Sigmoid colon (tissue), 4 donors: ENCODE measurements at regions not wholly inside any gene's neighbourhood (a gene's known extent, or its start where the extent isn't known, plus 50 kb on each side); places are given as distances from the start of the nearest gene placed in this dataset.

Experiments used
- CTCF ChIP-seq, 4 experiments: fragments of 450-650 bp in 3 of 4; fragments of 200-600 bp in 1 of 4; IDR thresholded peaks; one replicate each; pipeline ENCODE4 v1.5.1; 2016 to 2019; ENCODE audit warnings: antibody characterized with exemption in 4 of 4, mild to moderate bottlenecking in 3 of 4, moderate library complexity in 2 of 4
- EP300 ChIP-seq, 4 donors: sonication (generic); formaldehyde crosslinking; IDR thresholded peaks; one replicate each; pipeline ENCODE4 v1.6.1; 2017; ENCODE audit warnings: antibody characterized with exemption in 4 of 4
- POLR2A ChIP-seq, 2 donors: fragments of 450-650 bp; IDR thresholded peaks; one replicate each; pipeline ENCODE4 v1.6.1; 2016; ENCODE audit warnings: antibody characterized with exemption in 2 of 2, mild to moderate bottlenecking in 2 of 2, moderate library complexity in 2 of 2

- no peak for TF ChIP-seq EP300 (IDR thresholded peaks at IDR 0.05)
- no peak for TF ChIP-seq CTCF (IDR thresholded peaks at IDR 0.05)
- no peak for TF ChIP-seq POLR2A (IDR thresholded peaks at IDR 0.05)
These were observed 119.9 kb downstream of the KLF13 start for GRCh38 chr15:31446546-31446945.
